Kidney tubule cell (primary cell): ENCODE measurements at regions not wholly inside any gene's neighbourhood (a gene's known extent, or its start where the extent isn't known, plus 50 kb on each side); places are given as distances from the start of the nearest gene placed in this dataset.
"Not testable (repeated sequence)": the region's sequence is repeated elsewhere in the genome, so short reads cannot be mapped to it uniquely, and the experiment has no call there.

Experiments
- DNase-seq: peaks from one replicate; pipeline ENCODE4 v3.0.0-alpha.2; 2018; ENCODE audit warnings: low spot score

- no peak for DNase-seq
These were observed 204.8 kb downstream of the KCNK2 start for GRCh38 chr1:215287362-215287761.

DNA sequence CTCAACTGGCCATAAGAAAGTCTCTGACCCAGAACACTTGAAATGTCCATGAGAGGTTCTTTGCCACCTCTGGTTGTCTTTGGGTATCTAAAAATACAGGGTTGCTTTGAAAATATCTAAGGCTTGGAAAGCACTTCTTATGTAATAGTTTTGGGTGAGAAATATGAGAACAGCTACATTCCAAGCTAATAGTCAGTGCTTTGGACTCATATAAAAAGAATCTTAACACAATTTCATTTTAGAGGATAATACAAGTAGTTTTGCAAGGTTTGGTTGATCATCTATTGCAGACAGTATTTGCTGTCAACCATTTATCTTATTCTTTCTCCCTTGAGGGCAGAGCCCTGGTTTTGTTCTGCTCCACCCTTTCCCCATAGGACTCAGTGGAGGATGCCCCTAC is 207.5 kb downstream of the KCNK2 start:
- DNase-seq: no peak

DNA sequence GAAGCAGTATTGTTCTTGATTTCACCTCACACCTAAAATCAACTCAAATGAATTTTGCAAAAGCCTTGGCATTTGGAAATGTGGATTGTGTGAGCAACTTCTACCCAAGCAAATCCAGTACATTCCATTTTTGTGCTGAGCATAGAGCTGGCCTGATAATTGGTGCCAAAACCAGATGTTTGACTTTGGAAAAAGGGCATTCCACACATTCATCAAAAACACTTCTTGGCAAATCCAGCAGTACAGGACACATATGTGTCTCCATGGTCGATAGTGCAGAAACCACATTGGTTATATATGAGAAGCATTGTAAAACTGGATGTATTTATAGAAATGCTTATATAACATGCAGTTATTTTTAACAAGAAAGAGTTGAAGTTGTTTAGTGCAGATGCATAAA is 210.4 kb downstream of the KCNK2 start:
- no peak for DNase-seq

DNA sequence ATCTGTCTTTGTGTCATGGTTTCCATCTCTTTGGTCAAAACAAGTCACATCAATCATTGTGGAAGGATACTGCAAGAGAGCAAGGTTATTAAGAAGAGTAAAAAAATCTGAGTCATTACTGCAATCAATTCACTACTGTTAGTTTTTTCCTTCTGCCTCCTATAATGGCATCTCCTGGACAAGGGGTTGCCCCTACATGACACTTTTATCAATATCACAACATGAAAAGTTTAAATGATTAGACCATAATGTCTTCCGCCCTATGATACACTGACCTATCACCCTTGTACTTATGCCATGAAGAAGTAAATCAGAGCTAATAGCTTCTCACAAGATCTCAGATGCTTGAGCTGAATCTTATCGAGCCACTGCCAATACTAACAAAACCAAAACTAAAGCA is 223.9 kb downstream of the KCNK2 start:
- DNase-seq: no peak

- DNase-seq: no peak
These were observed 239.3 kb downstream of the KCNK2 start for GRCh38 chr1:215321802-215322201.

GRCh38 chr1:215323992-215324391 is 241.5 kb downstream of the KCNK2 start:
- not testable (repeated sequence) for DNase-seq

GRCh38 chr1:215330426-215330825 is 236.7 kb upstream of the KCTD3 start:
- DNase-seq: no peak

- DNase-seq: no peak
These were observed 222.6 kb upstream of the KCTD3 start for GRCh38 chr1:215344539-215344938.

- no peak for DNase-seq
These were observed 221.9 kb upstream of the KCTD3 start for GRCh38 chr1:215345208-215345607.

DNA sequence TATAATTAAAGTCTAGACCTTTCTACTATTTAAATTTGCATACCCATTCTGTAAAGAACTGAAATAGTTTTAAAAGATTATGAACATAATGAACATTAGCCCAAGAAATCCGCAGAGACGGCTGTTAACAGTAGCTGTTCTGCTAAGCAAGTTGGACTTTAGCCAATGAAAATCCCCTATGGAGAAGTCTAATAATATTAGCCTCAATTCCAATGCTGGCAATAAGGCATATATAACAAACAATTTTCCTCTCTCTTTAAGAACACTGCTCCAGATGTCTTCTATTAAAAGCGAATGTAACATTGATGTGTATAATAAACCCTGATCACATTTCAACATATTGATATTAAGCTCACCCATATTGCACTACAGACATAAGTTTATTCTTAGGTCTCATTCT is 221.3 kb upstream of the KCTD3 start:
- DNase-seq: no peak

DNA sequence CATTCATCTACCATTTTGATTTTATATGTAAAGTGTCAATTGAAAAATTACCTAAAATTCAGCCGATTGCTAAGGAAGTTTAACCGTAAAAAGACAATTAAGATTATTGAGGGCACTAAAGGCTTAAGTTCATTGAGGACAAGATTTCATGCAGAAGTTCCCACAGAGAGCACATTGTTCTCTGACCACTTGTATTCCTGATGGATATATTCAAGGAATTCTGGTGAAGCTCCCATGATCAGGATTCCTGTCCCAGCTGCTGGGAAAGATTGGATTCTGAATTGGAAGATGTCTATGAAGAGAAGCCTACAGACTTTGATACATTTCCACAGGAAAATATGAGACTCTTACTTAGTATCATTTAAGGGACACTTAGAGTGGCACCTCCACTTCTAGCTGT is 209.2 kb upstream of the KCTD3 start:
- no peak for DNase-seq

- no peak for DNase-seq
These were observed 208.7 kb upstream of the KCTD3 start for GRCh38 chr1:215358356-215358755.

DNA sequence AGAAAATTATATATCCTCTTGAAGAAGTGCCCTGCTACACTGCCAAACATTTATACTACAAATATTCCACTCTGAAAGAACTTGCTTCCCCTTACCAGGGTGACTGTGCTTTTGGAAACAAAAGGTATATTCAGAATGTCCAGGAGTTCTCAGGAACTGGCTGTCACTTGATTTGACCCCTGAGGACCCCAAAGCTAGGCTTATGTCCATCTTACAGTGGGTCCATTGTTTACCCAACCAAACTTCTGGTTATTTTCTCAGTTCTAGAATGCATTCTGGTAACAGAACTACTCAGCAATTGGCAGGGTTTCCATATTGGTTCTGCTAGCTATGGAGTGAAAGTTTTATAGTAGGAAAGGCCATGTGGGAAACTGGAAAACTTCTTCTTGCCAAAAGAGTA is 207.1 kb upstream of the KCTD3 start:
- DNase-seq: no peak

DNA sequence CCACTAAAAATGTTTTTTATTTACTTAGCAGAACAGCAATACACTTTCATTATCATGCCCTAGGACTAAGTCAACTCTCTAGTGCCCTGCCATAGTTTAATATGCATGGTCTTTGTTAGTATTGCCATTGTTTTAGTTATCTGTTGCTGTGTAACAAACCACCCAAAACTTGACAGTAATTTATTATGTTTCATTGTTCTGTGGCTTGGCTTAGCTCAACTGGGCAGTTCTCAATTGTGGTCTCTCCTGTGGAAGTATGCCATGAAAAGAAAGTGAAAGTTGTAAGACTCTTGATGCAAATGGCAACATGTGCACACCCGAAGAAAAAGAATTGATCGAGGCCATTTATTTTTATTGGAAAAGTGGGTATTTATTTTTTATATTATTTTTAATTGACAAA is 206.3 kb upstream of the KCTD3 start:
- no peak for DNase-seq

GRCh38 chr1:215375381-215375780 is 191.7 kb upstream of the KCTD3 start:
- no peak for DNase-seq

GRCh38 chr1:215376544-215377264 is 190.4 kb upstream of the KCTD3 start:
- no peak for DNase-seq

DNA sequence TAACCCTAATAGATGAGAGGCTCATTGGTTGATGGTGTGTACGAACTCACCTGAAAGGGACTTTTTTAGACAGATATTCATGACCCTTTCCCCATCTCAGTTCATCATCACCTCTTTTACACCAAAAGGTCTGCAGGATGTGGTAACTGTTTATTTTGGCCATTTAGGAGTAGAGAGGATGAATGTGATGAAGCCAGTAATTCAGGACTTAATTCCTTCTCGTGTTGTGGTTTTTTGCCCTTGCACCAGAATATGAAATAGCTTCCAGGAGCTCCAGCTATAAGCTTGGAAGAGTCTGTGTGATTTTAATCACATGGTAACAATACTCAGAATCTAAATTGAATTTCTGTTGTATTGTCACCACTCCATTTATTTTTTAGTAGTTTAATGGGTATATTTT is 189.4 kb upstream of the KCTD3 start:
- no peak for DNase-seq

DNA sequence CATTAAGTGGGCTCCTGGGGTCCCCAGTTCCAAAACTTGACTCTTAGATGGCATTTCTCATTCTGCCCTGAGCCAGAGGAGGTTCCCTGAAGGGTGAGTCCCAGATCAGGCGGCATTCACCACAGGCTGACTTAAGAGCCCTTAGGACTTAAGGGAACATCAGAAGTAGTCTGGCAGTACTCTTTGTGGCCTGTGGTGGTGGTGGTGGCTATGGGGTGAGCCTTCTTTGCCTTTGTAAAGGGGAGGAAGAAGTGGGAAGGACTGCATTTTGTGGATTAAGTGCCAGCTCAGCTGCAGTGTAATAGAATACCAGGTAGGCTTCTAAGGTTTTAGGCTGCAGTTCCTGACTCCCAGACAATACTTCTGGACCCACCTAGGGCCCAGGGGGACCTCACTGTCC is 186.5 kb upstream of the KCTD3 start:
- DNase-seq: no peak

DNA sequence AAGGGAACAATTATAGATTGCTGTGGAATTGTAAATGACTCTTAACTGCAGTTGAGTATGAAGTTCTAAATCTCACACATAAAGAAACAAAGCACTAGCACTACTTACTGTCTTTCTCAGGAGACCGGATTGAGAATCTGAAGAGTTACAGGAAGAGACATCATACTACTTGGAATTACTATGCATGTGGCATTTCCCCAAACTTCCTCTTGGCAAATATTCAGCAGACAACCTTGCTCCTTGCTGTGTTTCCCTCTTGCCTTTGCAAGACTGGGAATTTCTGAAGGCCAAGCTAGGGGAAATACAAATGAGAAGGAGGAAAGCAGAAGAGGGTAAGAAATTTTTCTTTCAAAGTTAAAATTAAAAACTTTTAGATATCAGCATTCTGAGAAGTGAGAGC is 173.6 kb upstream of the KCTD3 start:
- DNase-seq: no peak

DNA sequence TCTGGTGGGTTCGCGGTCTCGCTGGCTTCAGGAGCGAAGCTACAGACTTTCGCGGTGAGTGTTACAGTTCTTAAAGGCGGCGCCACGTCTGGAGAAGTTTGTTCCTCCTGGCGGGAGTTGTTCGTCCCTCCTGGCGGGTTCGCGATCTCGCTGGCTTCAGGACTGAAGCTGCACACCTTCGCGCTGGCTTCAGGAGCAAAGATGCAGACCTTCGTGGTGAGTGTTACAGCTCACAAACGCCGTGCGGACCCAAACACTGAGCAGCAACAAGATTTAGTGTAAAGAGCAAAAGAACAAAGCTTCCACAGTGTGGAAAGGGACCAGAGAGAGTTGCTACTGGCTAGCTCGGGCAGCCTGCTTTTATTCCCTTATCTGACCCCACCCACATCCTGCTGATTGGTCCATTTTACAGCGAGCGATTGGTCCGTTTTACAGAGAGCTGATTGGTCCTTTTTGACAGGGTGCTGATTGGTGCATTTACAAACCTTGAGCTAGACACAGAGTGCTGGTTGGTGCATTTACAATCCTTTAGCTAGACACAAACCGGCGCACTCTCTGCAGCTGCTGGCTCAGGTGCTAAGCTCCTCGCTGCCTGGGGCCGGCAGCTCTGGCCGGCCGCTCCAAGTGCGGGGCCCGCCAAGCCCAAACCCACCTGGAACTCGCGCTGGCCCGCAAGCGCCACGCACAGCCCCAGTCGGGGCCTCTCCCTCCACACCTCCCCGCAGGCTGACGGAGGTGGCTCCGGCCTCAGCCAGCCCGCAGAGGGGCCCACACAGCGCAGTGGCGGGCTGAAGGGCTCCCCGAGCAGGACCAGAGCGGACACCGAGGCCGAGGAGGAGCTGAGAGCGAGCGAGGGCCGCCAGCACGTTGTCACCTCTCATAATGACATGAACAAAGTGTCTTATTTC is 172.8 kb upstream of the KCTD3 start:
- DNase-seq: no peak

GRCh38 chr1:215397106-215397505 is 170.0 kb upstream of the KCTD3 start:
- no peak for DNase-seq

GRCh38 chr1:215397843-215398242 is 169.3 kb upstream of the KCTD3 start:
- no peak for DNase-seq

DNA sequence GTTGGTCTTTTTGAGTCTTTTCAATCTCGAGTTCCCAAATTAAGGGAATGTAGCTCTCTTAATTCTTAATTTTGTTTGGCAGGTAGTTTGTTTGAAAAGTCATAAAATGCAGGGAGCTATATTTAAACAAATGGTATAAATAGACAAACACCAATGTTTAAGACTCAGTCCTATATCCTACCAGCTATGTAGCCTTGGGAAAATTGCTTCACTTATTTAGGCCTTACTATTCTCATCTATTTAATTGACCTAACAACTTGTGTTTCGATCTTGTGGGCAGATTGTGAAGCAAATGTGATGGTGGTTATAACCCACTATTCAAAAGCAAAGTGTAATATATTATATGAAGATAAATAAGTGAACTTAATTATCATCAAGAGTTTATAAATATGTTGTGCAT is 167.3 kb upstream of the KCTD3 start:
- DNase-seq: no peak

GRCh38 chr1:215400741-215401140 is 166.4 kb upstream of the KCTD3 start:
- no peak for DNase-seq
